SK-N-SH treated with all-trans-retinoic acid at 6 μM for 48 hours (cell line): ENCODE measurements at regions not wholly inside any gene's neighbourhood (a gene's known extent, or its start where the extent isn't known, plus 50 kb on each side); places are given as distances from the start of the nearest gene placed in this dataset.
"Not testable (repeated sequence)": the region's sequence is repeated elsewhere in the genome, so short reads cannot be mapped to it uniquely, and the experiment has no call there.

Experiments used
- ATAC-seq: fragments of 200-7000 bp; cut with Tn5 transposase; 3 replicates; pipeline ENCODE4 v1.9.1; 2020; ENCODE audit warnings: mild to moderate bottlenecking, moderate library complexity
- ARNTL ChIP-seq: fragments of 450-650 bp; formaldehyde crosslinking; IDR thresholded peaks from 2 replicates; pipeline ENCODE4 v1.5.0; 2020; ENCODE audit warnings: low read depth, mild to moderate bottlenecking, moderate library complexity, borderline replicate concordance
- BACH2 ChIP-seq: fragments of 250-450 bp; sonication (Bioruptor Pico); IDR thresholded peaks from 2 replicates; pipeline ENCODE4 v1.9.0; 2021; ENCODE audit warnings: mild to moderate bottlenecking, borderline replicate concordance
- CSDC2 ChIP-seq: fragments of 250-450 bp; sonication (Bioruptor Pico); IDR thresholded peaks from 2 replicates; pipeline ENCODE4 v1.5.0; 2020; ENCODE audit warnings: mild to moderate bottlenecking, moderate library complexity
- ESRRG ChIP-seq: fragments of 250-450 bp; sonication (Bioruptor Pico); IDR thresholded peaks from 2 replicates; pipeline ENCODE4 v1.6.1; 2021; ENCODE audit warnings: mild to moderate bottlenecking
- GLIS3 ChIP-seq: fragments of 250-450 bp; sonication (Bioruptor Pico); IDR thresholded peaks from 2 replicates; pipeline ENCODE4 v1.5.0; 2020; ENCODE audit warnings: mild to moderate bottlenecking, moderate library complexity
- ISL1 ChIP-seq: fragments of 250-450 bp; sonication (Bioruptor Pico); IDR thresholded peaks from 2 replicates; pipeline ENCODE4 v2.1.2; 2022; ENCODE audit warnings: mild to moderate bottlenecking, moderate library complexity
- OSR1 ChIP-seq: fragments of 250-450 bp; sonication (Bioruptor Pico); IDR thresholded peaks from 2 replicates; pipeline ENCODE4 v1.8.0; 2022; ENCODE audit warnings: moderate library complexity, mild to moderate bottlenecking, inconsistent platforms
- PPARA ChIP-seq: fragments of 250-450 bp; sonication (Bioruptor Pico); IDR thresholded peaks from 2 replicates; pipeline ENCODE4 v1.5.0; 2020; ENCODE audit warnings: mild to moderate bottlenecking, borderline replicate concordance
- RARB ChIP-seq: fragments of 250-450 bp; sonication (Bioruptor Pico); IDR thresholded peaks from 2 replicates; pipeline ENCODE4 v1.8.0; 2021; ENCODE audit warnings: mild to moderate bottlenecking, moderate library complexity
- SNAI2 ChIP-seq: fragments of 250-450 bp; sonication (Bioruptor Pico); IDR thresholded peaks from 2 replicates; pipeline ENCODE4 v1.5.0; 2020; ENCODE audit warnings: mild to moderate bottlenecking, moderate library complexity
- TCF4 ChIP-seq: fragments of 250-450 bp; sonication (Bioruptor Pico); IDR thresholded peaks from 2 replicates; pipeline ENCODE4 v1.8.0; 2021; ENCODE audit warnings: mild to moderate bottlenecking, moderate library complexity, borderline replicate concordance
- TOX ChIP-seq: fragments of 250-450 bp; sonication (Bioruptor Pico); IDR thresholded peaks from 2 replicates; pipeline ENCODE4 v1.8.0; 2021; ENCODE audit warnings: mild to moderate bottlenecking, moderate library complexity, borderline replicate concordance
- ZC3H10 ChIP-seq: fragments of 250-450 bp; sonication (Bioruptor Pico); IDR thresholded peaks from 2 replicates; pipeline ENCODE4 v1.5.1; 2021; ENCODE audit warnings: mild to moderate bottlenecking, moderate library complexity
- ZFP3 ChIP-seq: fragments of 250-450 bp; sonication (Bioruptor Pico); IDR thresholded peaks from 2 replicates; pipeline ENCODE4 v1.5.0; 2020; ENCODE audit warnings: mild to moderate bottlenecking, moderate library complexity
- ZFP30 ChIP-seq: fragments of 450-650 bp; formaldehyde crosslinking; IDR thresholded peaks from 2 replicates; pipeline ENCODE4 v1.5.0; 2022; ENCODE audit warnings: mild to moderate bottlenecking, moderate library complexity
- ZNF565 ChIP-seq: fragments of 450-650 bp; formaldehyde crosslinking; conservative IDR thresholded peaks from 2 replicates; pipeline ENCODE4 v1.5.0; 2020; ENCODE audit warnings: low read depth, mild to moderate bottlenecking, moderate library complexity
- ZNF70 ChIP-seq: fragments of 450-650 bp; formaldehyde crosslinking; IDR thresholded peaks from 2 replicates; pipeline ENCODE4 v1.5.0; 2020; ENCODE audit warnings: mild to moderate bottlenecking, moderate library complexity
- ZNF8 ChIP-seq: fragments of 450-650 bp; formaldehyde crosslinking; IDR thresholded peaks from 2 replicates; pipeline ENCODE4 v1.5.0; 2020; ENCODE audit warnings: mild to moderate bottlenecking, moderate library complexity
- TF ChIP-seq, protein P1 (sequence below): fragments of 250-450 bp; sonication (Bioruptor Pico); IDR thresholded peaks from 2 replicates; pipeline ENCODE4 v1.5.0; 2020; ENCODE audit warnings: mild to moderate bottlenecking, moderate library complexity
- TF ChIP-seq, protein P2 (sequence below): fragments of 250-450 bp; sonication (Bioruptor Pico); IDR thresholded peaks from 2 replicates; pipeline ENCODE4 v1.5.1; 2020; ENCODE audit warnings: low read depth, mild to moderate bottlenecking, moderate library complexity
- TF ChIP-seq, protein P3 (sequence below): fragments of 250-450 bp; sonication (Bioruptor Pico); IDR thresholded peaks from 2 replicates; pipeline ENCODE4 v1.5.1; 2021; ENCODE audit warnings: mild to moderate bottlenecking, moderate library complexity
- TF ChIP-seq, protein P4 (sequence below): fragments of 250-450 bp; sonication (Bioruptor Pico); IDR thresholded peaks from 2 replicates; pipeline ENCODE4 v1.8.0; 2021; ENCODE audit warnings: low read depth, mild to moderate bottlenecking, moderate library complexity, borderline replicate concordance

DNA sequence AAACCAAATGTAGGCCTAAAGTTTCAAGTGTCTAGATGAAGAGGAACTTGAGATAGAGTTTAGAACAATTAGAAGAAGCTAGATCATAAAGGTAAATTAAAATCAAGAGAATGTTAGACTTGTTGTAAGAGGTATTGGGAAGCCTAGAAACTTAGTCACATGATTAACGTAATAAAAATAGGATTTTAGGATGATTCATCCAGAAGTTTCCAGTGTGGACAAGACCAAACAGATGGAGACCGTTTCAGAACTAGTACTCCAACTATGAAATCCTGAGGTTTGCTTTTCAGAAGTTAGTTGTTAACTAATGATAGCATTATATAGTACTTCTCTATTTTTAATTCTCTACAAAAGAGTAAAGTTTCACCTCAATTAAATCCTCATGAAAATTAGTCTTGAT, 104.9 kb downstream of the MZT1 start:
- TF ChIP-seq ZNF70 (CRISPR knock-in tag) (no peak), TOX (no peak), GLIS3 (no peak)
- no peak for ATAC-seq

DNA sequence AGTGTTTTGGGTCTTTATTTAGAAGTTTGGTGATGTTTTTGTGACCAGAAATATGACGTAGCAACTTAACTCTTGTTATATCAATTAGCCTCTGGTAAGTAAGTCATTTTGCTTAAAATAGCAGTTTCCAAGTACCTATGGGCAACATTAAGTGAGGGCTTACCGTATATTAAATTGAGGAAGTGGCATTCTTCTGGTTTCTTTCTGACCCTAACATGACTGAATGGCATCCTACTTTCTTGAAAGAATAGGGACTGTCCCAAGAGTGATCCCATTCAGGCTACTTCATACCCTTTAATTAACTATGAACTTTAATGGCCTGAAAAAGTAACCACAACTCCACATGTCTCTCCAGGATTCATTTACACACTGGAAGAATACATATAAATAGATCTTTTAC, 106.6 kb downstream of the MZT1 start:
- TF ChIP-seq, protein P1, sequence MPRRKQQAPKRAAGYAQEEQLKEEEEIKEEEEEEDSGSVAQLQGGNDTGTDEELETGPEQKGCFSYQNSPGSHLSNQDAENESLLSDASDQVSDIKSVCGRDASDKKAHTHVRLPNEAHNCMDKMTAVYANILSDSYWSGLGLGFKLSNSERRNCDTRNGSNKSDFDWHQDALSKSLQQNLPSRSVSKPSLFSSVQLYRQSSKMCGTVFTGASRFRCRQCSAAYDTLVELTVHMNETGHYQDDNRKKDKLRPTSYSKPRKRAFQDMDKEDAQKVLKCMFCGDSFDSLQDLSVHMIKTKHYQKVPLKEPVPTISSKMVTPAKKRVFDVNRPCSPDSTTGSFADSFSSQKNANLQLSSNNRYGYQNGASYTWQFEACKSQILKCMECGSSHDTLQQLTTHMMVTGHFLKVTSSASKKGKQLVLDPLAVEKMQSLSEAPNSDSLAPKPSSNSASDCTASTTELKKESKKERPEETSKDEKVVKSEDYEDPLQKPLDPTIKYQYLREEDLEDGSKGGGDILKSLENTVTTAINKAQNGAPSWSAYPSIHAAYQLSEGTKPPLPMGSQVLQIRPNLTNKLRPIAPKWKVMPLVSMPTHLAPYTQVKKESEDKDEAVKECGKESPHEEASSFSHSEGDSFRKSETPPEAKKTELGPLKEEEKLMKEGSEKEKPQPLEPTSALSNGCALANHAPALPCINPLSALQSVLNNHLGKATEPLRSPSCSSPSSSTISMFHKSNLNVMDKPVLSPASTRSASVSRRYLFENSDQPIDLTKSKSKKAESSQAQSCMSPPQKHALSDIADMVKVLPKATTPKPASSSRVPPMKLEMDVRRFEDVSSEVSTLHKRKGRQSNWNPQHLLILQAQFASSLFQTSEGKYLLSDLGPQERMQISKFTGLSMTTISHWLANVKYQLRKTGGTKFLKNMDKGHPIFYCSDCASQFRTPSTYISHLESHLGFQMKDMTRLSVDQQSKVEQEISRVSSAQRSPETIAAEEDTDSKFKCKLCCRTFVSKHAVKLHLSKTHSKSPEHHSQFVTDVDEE (CRISPR knock-in tag): no peak
- no peak for TF ChIP-seq OSR1 (CRISPR knock-in tag)
- TF ChIP-seq, protein P2, sequence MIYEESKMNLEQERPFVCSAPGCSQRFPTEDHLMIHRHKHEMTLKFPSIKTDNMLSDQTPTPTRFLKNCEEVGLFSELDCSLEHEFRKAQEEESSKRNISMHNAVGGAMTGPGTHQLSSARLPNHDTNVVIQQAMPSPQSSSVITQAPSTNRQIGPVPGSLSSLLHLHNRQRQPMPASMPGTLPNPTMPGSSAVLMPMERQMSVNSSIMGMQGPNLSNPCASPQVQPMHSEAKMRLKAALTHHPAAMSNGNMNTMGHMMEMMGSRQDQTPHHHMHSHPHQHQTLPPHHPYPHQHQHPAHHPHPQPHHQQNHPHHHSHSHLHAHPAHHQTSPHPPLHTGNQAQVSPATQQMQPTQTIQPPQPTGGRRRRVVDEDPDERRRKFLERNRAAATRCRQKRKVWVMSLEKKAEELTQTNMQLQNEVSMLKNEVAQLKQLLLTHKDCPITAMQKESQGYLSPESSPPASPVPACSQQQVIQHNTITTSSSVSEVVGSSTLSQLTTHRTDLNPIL (CRISPR knock-in tag): no peak
- TF ChIP-seq ESRRG (CRISPR knock-in tag): no peak
- TF ChIP-seq ISL1: no peak
- no peak for TF ChIP-seq SNAI2 (CRISPR knock-in tag)
- TF ChIP-seq ZFP3 (CRISPR knock-in tag): no peak
- no peak for TF ChIP-seq GLIS3
- no peak for TF ChIP-seq RARB (CRISPR knock-in tag)
- TF ChIP-seq, protein P3, sequence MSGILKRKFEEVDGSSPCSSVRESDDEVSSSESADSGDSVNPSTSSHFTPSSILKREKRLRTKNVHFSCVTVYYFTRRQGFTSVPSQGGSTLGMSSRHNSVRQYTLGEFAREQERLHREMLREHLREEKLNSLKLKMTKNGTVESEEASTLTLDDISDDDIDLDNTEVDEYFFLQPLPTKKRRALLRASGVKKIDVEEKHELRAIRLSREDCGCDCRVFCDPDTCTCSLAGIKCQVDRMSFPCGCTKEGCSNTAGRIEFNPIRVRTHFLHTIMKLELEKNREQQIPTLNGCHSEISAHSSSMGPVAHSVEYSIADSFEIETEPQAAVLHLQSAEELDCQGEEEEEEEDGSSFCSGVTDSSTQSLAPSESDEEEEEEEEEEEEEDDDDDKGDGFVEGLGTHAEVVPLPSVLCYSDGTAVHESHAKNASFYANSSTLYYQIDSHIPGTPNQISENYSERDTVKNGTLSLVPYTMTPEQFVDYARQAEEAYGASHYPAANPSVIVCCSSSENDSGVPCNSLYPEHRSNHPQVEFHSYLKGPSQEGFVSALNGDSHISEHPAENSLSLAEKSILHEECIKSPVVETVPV: no peak
- TF ChIP-seq TCF4 (CRISPR knock-in tag): no peak
- TF ChIP-seq CSDC2 (CRISPR knock-in tag): no peak
- TF ChIP-seq PPARA: no peak
- no peak for TF ChIP-seq BACH2 (CRISPR knock-in tag)
- TF ChIP-seq, protein P4, sequence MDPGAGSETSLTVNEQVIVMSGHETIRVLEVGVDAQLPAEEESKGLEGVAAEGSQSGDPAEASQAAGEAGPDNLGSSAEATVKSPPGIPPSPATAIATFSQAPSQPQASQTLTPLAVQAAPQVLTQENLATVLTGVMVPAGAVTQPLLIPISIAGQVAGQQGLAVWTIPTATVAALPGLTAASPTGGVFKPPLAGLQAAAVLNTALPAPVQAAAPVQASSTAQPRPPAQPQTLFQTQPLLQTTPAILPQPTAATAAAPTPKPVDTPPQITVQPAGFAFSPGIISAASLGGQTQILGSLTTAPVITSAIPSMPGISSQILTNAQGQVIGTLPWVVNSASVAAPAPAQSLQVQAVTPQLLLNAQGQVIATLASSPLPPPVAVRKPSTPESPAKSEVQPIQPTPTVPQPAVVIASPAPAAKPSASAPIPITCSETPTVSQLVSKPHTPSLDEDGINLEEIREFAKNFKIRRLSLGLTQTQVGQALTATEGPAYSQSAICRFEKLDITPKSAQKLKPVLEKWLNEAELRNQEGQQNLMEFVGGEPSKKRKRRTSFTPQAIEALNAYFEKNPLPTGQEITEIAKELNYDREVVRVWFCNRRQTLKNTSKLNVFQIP: no peak
- TF ChIP-seq TOX: no peak
- no peak for TF ChIP-seq ZNF8
- no peak for ATAC-seq

DNA sequence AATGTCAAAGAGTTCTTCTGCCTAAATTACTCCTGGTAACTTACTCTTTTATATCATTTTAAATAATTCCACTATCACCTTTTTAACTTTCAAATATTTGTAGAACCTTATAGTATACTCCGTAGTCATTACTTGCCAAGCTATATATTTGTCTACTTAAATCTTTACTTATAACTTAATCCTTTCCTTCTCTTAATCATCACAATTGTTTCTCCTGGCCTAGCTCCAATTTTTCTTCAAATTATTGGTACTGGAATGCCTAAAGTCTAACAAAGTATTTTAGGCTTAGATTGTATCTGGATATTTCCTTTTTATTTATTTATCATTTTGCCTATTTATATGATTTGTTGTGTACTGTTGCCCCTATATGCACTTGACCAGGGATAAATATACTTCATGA, 109.5 kb downstream of the MZT1 start:
- TF ChIP-seq, protein P4: no peak
- TF ChIP-seq ZNF70 (CRISPR knock-in tag): no peak
- no peak for TF ChIP-seq CSDC2 (CRISPR knock-in tag)
- TF ChIP-seq ZC3H10 (CRISPR knock-in tag): no peak
- TF ChIP-seq OSR1 (CRISPR knock-in tag): no peak
- ATAC-seq: no peak

DNA sequence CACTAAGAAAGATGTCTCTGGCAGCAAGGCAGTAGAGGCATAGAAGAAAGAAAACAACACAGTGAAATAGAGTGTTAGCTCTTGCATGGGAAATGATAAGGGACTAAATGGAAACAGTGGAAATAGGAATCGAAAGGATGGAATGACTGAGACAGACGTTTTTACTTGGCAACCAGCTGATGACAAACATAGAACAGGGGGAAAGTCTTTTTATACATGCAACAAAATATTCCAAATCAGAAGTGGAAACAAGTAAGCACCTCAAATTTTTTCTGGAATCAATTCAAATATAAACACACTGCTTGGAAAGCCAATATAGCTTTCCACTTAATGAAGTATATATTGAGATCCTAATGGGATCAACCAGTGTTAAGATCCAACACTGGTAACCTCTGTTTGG, 110.2 kb downstream of the MZT1 start:
- no peak for ATAC-seq
- no peak for TF ChIP-seq CSDC2 (CRISPR knock-in tag)
- no peak for TF ChIP-seq ZFP30 (CRISPR knock-in tag)
- TF ChIP-seq ZNF8: no peak
- no peak for TF ChIP-seq ARNTL (CRISPR knock-in tag)
- TF ChIP-seq ZFP3 (CRISPR knock-in tag): no peak
- TF ChIP-seq RARB (CRISPR knock-in tag): no peak
- no peak for TF ChIP-seq SNAI2 (CRISPR knock-in tag)
- TF ChIP-seq ZC3H10 (CRISPR knock-in tag): no peak
- TF ChIP-seq PPARA: no peak
- TF ChIP-seq, protein P1 (CRISPR knock-in tag): no peak
- no peak for TF ChIP-seq ZNF70 (CRISPR knock-in tag)
- no peak for TF ChIP-seq ZNF565 (CRISPR knock-in tag)
- no peak for TF ChIP-seq OSR1 (CRISPR knock-in tag)
- no peak for TF ChIP-seq TOX
- TF ChIP-seq TCF4 (CRISPR knock-in tag): no peak
- TF ChIP-seq ESRRG (CRISPR knock-in tag): no peak
- no peak for TF ChIP-seq ISL1
- TF ChIP-seq, protein P3: no peak
- no peak for TF ChIP-seq GLIS3

DNA sequence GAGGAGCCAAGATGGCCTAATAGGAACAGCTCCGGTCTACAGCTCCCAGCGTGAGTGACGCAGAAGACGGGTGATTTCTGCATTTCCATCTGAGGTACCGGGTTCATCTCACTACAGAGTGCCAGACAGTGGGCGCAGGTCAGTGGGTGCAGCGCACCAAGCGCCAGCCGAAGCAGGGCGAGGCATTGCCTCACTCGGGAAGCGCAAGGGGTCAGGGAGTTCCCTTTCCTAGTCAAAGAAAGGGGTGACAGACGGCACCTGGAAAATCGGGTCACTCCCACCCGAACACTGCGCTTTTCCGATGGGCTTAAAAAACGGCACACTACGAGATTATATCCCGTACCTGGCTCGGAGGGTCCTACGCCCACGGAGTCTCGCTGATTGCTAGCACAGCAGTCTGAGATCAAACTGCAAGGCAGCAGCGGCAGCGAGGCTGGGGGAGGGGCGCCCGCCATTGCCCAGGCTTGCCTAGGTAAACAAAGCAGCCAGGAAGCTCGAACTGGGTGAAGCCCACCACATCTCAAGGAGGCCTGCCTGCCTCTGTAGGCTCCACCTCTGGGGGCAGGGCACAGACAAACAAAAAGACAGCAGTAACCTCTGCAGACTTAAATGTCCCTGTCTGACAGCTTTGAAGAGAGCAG, 117.1 kb downstream of the MZT1 start:
- not testable (repeated sequence) for ATAC-seq
